Epithelial cell of proximal tubule (primary cell): ENCODE measurements at regions not wholly inside any gene's neighbourhood (a gene's known extent, or its start where the extent isn't known, plus 50 kb on each side); places are given as distances from the start of the nearest gene placed in this dataset.
"Not testable (repeated sequence)": the region's sequence is repeated elsewhere in the genome, so short reads cannot be mapped to it uniquely, and the experiment has no call there.

Source experiments
- DNase-seq: peaks from one replicate; pipeline ENCODE4 v3.0.0-alpha.2; 2011; ENCODE audit warnings: low read depth
- H3K4me3 ChIP-seq: 2 replicates; pipeline ENCODE4 v1.5.1; 2011; ENCODE audit warnings: low read depth, mild to moderate bottlenecking, low read length
- TF ChIP-seq, protein P1 (sequence below): conservative IDR thresholded peaks from 2 replicates; pipeline ENCODE4 v1.5.1; 2012; ENCODE audit warnings: low read depth, mild to moderate bottlenecking, low read length

DNA sequence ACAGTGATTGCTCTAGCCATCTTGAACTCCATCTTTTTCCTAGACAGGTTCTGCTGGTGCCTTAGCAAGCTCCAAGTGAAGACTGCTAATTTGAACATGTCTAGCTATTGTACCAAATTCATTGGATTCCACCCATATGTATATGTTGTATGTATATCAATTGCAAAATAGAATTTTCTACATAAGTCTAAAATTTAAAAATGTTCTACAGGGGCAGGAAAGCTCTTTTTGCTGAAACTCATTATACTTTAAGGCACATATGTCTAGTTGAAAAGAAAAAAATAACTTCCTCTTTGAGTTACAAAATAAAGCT lies 845.3 kb downstream of the MCTP2 start:
- DNase-seq: no peak
- no peak overlapping the region for H3K4me3 ChIP-seq
- TF ChIP-seq, protein P1, sequence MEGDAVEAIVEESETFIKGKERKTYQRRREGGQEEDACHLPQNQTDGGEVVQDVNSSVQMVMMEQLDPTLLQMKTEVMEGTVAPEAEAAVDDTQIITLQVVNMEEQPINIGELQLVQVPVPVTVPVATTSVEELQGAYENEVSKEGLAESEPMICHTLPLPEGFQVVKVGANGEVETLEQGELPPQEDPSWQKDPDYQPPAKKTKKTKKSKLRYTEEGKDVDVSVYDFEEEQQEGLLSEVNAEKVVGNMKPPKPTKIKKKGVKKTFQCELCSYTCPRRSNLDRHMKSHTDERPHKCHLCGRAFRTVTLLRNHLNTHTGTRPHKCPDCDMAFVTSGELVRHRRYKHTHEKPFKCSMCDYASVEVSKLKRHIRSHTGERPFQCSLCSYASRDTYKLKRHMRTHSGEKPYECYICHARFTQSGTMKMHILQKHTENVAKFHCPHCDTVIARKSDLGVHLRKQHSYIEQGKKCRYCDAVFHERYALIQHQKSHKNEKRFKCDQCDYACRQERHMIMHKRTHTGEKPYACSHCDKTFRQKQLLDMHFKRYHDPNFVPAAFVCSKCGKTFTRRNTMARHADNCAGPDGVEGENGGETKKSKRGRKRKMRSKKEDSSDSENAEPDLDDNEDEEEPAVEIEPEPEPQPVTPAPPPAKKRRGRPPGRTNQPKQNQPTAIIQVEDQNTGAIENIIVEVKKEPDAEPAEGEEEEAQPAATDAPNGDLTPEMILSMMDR: no peak

DNA sequence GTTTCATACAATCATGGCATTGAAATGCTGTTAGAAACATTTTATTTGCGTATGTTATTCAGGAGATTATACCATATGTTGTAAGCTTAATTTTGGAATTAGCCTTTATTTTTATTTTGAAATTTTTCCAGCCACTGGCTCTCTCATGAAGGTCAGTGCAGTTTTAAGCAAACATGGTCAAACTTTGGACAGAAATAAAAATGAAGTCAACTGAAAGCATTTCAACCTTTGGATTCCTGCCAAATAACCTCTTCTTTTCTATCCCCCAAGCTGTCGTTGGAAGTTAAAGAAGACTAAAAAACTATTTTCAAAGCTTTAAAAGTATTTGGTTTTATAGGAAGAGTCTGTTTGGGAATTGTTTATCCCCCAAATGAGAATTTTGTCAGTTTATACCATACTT lies 846.6 kb downstream of the MCTP2 start:
- TF ChIP-seq, protein P1: no peak
- no peak overlapping the region for H3K4me3 ChIP-seq
- no peak for DNase-seq

DNA sequence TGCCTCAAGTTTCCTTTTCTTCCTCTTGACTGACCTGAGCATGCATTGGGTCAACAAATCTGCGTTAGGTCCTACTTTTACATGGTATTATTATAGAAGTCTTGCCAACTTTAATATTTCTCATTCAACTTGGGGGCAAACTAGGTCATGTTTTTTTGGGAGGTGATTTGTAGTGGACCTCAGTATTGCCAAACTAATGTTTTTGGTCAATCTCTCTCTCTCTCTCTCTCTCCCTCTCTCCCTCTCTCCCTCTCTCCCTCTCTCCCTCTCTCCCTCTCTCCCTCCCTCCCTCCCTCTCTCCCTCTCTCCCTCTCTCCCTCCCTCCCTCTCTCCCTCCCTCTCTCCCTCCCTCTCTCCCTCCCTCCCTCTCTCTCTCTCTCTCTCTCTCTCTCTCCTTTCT lies 848.9 kb downstream of the MCTP2 start:
- H3K4me3 ChIP-seq, DNase-seq: not testable (repeated sequence)

DNA sequence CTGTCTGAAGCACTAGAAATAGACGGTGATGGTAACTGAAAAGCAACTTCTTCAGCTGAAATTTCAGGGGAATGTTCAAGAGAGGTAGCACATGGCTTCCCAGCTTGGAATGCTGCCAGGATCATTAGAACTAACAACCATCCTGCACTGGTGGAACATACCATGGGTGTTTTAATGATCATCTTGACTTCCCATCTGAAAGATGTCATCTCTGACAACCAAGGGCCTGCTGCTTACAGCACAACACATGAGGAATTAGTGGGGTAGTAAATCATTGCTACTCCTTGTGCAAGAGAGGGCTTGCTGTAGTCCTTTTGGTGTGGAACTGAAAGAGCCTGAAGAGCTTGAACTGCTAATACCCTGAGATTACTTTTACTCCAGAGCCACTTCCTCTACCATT lies 853.7 kb downstream of the MCTP2 start:
- peak; percentile 36 for DNase-seq
- TF ChIP-seq, protein P1: no peak
- H3K4me3 ChIP-seq: no peak overlapping the region

DNA sequence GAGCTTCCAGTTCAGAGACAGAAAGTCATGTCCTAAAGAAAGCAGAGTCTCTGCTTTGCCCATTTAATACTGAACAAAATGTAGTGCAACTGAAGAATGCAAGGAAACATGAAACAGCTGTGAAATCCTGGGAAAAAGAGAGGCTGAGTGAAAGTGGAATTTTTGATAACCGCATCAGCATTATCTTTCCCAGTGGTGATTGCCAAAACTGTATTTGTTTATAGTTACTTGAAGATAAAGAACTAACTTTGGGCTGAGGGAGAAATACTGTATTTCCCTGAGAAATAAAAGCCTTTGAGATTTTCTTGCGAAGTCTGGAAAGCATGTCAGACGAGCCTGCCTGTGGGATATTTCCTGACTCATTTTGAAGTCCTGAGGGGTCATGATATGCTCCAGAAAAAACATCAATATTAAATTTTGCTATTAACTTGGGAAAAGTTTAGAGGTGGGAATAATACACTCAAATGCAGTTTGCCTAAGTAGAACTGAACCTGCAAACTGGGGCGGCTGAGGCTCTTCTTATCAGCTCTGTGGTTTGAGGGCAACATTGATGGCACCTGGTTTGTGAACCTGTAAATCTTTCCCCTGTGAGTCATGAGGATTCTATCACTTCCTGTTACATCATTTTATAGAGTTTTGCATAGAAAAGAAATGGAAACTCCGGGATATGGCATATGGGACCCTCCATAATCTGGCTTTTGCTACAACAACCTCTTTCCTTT lies 855.3 kb downstream of the MCTP2 start:
- TF ChIP-seq, protein P1: no peak
- H3K4me3 ChIP-seq: no peak overlapping the region
- peak; percentile 9 for DNase-seq

DNA sequence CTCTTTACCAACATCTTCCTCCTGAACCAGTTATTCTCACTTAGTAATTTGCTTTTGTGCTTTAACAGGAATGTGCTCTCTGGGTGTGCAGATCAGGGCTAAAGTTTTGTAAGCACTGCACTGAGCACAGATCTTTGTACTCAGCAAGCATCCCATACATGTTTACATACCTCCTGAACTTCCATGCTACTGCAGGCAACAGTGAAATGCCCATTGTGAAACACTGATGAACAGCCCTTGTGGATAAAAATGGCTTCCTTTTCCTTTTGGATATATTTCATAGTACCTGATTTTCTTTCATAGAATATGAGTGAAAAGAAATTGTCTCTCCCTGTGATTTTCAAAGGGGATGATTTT lies 855.9 kb downstream of the MCTP2 start:
- TF ChIP-seq, protein P1: no peak
- no peak for DNase-seq
- no peak overlapping the region for H3K4me3 ChIP-seq

DNA sequence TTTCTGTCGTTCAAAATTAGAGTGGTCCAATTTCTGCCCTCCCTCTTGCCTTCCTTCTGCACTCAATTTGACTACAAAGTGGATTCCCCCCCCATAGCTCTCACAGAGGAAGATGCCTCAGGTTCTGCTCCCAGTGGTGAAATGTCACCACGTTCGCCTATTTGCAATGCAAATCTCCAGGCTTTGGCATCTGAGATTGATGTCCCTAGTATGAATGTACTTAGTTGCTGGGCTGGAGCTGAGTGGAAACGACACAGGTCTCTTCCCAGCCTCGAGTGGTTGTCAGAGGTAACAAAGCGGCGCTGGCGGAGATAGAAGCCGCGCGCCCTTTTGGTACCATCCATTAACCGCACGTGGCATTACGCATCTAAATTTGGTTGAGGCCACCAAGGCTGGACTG lies 860.1 kb downstream of the MCTP2 start:
- TF ChIP-seq, protein P1: no peak
- no peak for DNase-seq
- no peak overlapping the region for H3K4me3 ChIP-seq

DNA sequence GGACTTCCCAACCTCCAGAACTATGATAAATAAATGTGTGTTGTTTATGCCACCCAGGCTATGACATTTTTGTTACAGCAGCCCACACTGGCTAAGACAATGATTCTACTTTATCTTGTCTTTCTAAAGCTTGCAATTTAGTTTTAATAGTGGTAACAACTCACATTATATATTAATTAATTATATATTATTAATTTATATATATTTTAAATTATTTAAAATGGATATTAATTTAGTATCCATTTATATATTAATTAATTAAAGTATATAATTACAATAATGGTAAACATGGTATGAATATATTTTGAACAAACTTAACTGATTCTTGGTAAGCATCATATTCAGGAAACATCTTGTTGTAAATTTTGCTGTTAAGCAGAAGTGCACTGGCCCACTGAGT lies 863.9 kb downstream of the MCTP2 start:
- TF ChIP-seq, protein P1: no peak
- no peak overlapping the region for H3K4me3 ChIP-seq
- no peak for DNase-seq
